Embryonic facial prominence (tissue), 1 donor: ENCODE measurements at regions not wholly inside any gene's neighbourhood (a gene's known extent, or its start where the extent isn't known, plus 50 kb on each side); places are given as distances from the start of the nearest gene placed in this dataset.
A peak's percentile ranks its signal among the peaks of the same experiment; 100 is the strongest.

Source experiments
- DNase-seq: peaks from one replicate; pipeline ENCODE4 v3.0.0-alpha.2; 2016; ENCODE audit errors: extremely low spot score

GRCh38 chr1:62917314-62917713 lies 133.4 kb downstream of the ATG4C start:
- DNase-seq = no peak

- no peak for DNase-seq
These were observed 133.9 kb downstream of the ATG4C start for GRCh38 chr1:62917805-62918204.

GRCh38 chr1:62918700-62919099 lies 134.8 kb downstream of the ATG4C start:
- no peak for DNase-seq

- no peak for DNase-seq
These were observed 138.1 kb downstream of the ATG4C start for GRCh38 chr1:62922006-62922405.

- DNase-seq = no peak
These were observed 141.3 kb downstream of the ATG4C start for GRCh38 chr1:62924983-62925790.

- DNase-seq = no peak
These were observed 142.8 kb downstream of the ATG4C start for GRCh38 chr1:62926681-62927252.

- no peak for DNase-seq
These were observed 145.0 kb downstream of the ATG4C start for GRCh38 chr1:62928885-62929284.

- DNase-seq = no peak
These were observed 153.8 kb downstream of the ATG4C start for GRCh38 chr1:62937634-62938296.

- no peak for DNase-seq
These were observed 157.8 kb downstream of the ATG4C start for GRCh38 chr1:62941780-62942179.

DNA sequence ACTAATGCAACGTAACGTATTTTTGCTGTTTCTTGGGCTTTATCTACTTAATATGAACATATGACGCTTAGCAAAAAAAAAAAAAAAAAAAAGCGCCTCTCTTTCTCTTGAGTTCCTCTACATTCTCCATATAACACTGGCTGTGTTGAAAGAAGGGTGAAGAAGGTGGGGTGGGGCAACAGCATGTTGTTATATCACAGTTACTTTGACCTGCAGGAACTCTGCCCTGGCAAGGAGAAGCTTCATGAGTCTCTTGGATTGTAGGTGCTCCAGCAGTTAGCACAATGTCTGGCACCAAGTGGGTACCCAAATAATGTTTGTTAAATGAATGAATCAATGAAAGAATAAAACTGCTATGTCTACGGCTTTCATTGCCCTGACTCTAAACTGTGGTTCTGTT lies 162.6 kb downstream of the ATG4C start:
- DNase-seq = no peak

GRCh38 chr1:62951428-62951827 lies 167.5 kb downstream of the ATG4C start:
- no peak for DNase-seq

DNA sequence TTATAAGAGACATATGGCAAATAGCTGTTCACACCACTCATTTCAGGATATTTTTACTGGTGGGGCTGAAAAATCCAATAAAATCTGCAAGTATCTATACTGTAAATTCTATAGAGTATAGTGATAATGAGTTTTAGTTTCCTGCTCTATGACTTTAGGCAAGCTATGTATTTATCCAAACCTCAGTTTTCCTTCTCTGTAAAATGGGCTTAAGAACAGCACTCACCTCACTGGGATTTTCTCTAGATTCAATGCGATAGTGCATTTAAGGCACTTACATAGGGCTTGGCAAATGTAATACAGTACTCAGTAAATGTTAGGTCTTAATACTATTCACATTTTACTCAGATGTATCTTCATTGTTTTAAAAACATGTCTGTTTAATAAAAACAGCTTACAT lies 168.7 kb downstream of the ATG4C start:
- no peak for DNase-seq

- no peak for DNase-seq
These were observed 169.7 kb downstream of the ATG4C start for GRCh38 chr1:62953633-62954032.

DNA sequence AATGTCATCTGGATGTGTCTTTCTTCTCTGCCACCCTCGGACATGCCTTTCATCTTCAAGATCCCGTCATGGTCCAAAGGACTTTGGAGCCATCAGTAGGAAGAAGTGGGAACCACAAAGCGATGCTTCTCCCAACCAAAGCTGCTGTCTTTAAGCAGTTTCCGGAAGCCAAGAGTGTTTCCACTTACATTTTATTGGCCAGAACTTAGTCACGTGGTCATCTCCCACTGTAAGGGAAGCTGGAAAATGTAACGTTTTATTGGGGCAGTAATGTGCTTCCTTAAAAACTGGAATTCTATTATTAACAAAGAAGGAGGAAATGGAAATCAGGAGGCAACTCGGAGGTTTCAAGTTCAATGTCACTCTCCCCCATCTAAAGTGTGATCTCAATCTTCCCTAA lies 170.8 kb downstream of the ATG4C start:
- DNase-seq = no peak

- no peak for DNase-seq
These were observed 171.7 kb downstream of the ATG4C start for GRCh38 chr1:62955666-62956065.

DNA sequence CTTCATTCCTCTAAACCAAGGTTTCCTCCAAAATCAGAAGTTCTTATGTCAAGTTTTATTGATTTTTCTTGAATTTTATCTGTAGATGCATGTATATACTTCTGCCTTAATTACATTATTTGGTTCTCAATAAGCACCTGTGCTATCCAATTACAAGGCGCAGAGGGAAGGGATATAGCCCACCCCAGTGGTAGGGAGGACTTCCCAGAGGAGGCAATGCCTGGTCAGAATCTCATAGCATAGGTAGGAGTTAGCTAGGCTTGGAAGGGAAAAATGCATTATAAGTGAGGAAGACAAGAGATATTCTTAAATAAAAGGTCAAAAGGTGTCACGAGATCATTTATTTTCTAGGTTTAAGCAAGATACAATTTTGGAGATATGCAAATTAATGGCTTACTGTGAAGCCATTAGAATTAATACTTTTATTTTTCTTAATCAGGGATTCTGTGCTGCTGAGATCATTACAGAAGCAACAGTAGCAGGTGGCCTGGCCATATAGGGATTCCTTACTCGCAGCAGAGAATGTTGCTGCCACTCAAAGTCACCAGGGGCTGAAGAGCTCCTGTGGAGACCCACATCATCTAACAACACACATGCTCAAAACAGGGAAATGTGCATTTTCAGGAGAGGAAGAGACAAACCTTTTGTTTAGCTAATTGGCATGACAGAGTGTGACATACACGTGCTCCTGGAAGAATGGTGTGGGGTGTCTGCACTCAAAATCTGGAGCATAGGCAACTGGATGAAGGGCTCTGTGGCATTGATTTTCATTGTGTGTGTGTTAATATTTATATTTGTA lies 178.3 kb downstream of the ATG4C start:
- DNase-seq = no peak

DNA sequence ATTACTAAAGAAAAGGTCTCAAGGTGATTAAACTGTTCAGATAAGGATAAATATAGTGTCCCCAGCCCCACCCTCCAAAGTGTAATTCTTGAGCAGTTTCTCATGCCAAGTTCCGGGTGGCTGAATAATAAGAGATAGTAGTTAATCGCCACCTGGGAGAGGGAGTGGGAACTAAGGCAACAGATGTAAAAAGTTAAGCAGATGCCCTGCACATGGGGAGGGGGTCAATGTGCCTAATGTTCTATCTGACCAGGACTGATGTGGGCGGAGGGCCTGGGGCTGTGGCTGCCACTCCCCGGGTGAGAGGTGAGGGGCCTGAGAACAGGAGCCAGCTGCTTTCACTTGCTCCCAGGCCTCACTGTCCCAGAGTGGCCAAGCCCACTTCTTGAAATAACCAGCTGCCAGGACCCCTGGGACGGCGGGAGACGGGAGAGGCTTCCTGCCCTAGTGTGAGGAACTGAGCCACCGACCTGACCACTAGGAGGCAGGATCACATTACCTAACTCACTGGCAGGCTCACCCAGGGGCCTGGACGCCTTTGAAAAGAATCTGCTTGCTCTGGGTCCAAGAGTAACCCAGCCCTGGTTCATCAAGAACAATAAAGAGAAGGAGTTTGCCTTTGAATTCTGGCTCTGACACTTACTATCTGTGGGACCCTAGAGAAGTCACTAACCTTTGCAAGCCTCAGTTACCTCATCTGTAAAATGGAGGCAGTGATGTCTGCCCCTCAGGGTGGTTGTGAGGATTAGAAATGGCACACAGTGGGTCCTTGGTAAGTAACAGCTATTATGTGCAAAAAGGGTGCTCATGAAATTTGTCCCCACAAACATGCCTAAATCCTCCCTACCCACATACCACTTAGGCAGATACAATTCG lies 179.2 kb downstream of the ATG4C start:
- no peak for DNase-seq

DNA sequence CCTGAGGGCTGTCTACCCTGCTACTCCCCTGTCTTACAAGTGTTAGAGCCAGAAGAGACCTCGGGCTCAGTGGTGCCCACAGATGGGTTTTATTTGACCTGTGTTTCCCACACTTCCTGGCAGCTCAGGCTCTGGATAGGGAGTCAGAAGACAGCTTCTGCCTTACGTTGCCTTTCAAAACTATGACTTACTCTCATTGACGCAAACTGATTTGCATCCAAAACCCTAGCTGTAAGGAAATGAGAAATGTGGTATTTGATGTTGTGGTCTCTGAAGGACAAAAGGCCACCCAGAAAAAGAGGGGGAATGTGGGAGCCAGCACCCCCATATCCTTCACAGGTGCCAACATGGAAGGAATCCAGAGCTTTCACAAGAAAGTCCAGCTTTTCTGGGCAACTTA lies 180.2 kb downstream of the ATG4C start:
- DNase-seq = no peak

DNA sequence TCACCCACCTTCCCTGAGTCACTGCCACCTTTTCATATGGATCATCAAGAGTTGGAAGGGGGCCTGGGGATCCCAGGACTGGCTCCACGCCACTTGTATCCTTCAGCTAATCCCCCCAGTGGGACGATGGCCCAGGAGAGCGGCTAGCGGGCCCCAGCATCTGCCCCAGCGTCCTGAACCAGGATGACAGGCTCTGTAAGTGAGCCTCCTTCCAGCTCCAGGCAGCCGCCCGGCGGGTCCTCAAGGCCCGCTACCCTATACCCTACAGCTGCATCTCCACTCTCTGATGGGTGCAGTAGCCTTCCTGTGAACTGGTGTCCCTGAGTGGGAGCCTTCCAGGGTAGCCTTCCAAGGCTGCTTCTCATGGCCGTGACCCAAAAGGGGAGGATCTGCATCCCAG lies 183.1 kb downstream of the ATG4C start:
- no peak for DNase-seq

DNA sequence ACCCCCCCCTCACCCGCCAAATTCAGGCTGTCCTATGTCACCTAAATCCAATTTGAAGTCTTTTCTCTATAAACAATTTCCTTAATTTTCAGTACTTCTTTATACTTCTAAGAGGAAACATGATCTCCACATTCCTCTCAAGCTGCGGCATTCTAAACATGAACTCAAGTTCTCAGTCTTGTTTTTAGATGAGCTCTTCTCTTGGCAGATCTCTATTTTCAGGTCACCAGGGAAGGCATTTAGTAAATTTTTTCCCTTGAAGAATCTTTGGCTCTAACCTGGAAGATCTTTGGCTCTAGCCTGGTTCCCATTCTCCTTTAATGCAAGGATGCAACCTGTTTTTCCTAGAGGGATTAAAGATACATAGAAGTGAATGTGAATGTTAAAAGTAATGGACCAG lies 193.4 kb downstream of the ATG4C start:
- DNase-seq = peak; percentile 11

- DNase-seq = no peak
These were observed 194.8 kb downstream of the ATG4C start for GRCh38 chr1:62978741-62979140.
